ENCODE measurements at regions not wholly inside any gene's neighbourhood (a gene's known extent, or its start where the extent isn't known, plus 50 kb on each side); places are given as distances from the start of the nearest gene placed in this dataset.

DNA sequence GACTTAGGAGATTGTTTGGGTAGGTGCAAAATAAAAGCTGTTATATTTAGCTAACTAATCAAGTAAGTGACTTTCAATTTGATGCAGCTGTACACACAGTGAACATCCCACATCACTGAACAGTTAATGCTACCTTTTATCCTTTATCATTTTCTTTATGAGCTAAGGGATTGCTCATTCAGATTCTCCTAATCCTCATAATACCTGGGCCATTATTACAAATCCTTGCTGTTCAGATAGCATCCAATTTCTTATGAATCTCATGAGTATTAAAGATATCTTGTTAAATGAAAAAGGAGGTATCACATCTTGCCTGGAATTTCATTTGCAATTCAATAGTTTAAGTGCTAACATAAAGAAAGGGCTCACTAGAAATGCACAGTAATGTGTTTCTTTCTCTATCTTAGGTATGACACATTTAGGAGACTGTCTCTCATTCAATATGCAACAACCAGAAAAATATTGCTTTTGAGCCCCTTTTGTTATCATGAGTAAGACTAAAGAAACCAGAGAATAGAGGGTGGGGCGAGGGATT is 918.5 kb downstream of the CBLN2 start:
- DNase-seq (ENCODE audit: low read depth), result no peak
- TF ChIP-seq, protein P1, sequence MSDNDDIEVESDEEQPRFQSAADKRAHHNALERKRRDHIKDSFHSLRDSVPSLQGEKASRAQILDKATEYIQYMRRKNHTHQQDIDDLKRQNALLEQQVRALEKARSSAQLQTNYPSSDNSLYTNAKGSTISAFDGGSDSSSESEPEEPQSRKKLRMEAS (IDR thresholded peaks at IDR 0.05; ENCODE audit: low read depth, low read length), result no peak
- TF ChIP-seq, protein P2, sequence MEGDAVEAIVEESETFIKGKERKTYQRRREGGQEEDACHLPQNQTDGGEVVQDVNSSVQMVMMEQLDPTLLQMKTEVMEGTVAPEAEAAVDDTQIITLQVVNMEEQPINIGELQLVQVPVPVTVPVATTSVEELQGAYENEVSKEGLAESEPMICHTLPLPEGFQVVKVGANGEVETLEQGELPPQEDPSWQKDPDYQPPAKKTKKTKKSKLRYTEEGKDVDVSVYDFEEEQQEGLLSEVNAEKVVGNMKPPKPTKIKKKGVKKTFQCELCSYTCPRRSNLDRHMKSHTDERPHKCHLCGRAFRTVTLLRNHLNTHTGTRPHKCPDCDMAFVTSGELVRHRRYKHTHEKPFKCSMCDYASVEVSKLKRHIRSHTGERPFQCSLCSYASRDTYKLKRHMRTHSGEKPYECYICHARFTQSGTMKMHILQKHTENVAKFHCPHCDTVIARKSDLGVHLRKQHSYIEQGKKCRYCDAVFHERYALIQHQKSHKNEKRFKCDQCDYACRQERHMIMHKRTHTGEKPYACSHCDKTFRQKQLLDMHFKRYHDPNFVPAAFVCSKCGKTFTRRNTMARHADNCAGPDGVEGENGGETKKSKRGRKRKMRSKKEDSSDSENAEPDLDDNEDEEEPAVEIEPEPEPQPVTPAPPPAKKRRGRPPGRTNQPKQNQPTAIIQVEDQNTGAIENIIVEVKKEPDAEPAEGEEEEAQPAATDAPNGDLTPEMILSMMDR (IDR thresholded peaks at IDR 0.05; ENCODE audit: low read depth, low read length), result no peak
- TF ChIP-seq POLR2A (IDR thresholded peaks at IDR 0.05; ENCODE audit: extremely low read depth, insufficient read length) (no peak), MYC (IDR thresholded peaks at IDR 0.05; ENCODE audit: low read depth, low read length) (no peak)
- no peak overlapping the region for H3K4me3 ChIP-seq (ENCODE audit: low read depth, low read length)

DNA sequence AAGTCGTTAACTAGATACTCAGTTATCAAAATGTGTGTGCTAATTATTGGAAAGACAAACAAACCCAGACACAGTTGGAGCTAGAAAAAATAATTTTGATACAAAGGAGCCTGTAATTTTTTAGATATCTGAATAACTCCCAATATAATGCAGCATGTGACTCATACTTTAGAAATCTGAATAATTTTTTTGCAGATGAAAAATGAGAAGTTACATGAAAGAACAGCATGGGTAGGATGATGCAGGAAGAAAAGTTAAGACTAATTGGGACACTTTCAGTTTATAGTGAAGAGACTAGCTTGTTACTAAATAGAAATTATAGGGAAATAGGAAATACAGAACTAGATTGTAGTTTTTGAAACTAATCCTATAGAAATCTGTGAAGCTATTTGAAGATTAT is 945.8 kb downstream of the CBLN2 start:
- no peak for DNase-seq (ENCODE audit: low read depth)
- H3K4me3 ChIP-seq (ENCODE audit: low read depth, low read length), result no peak overlapping the region
- TF ChIP-seq, protein P1 (IDR thresholded peaks at IDR 0.05; ENCODE audit: low read depth, low read length), result no peak
- TF ChIP-seq, protein P2 (IDR thresholded peaks at IDR 0.05; ENCODE audit: low read depth, low read length), result no peak
- TF ChIP-seq MYC (IDR thresholded peaks at IDR 0.05; ENCODE audit: low read depth, low read length), result no peak
- TF ChIP-seq POLR2A (IDR thresholded peaks at IDR 0.05; ENCODE audit: extremely low read depth, insufficient read length), result no peak

DNA sequence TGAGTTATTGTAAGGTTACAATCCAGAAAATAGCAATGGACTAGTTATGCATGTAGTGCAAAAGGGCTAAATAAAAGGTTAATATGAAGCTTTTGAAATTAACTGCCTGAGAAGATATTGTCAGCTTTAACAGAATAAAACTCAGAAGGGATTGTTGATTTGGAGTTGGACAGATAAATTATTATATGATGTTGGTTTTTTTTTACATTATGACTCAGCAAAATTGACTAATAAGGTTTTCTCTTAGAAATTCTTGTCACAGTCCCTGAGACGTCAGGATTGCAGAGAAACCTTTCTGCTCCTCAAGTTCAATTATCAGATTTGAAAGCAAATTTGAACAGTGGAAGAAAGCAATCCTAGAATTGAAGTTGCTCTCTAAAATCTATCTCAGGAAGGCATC is 946.9 kb downstream of the CBLN2 start:
- TF ChIP-seq POLR2A (IDR thresholded peaks at IDR 0.05; ENCODE audit: extremely low read depth, insufficient read length), result no peak
- TF ChIP-seq, protein P1 (IDR thresholded peaks at IDR 0.05; ENCODE audit: low read depth, low read length), result no peak
- no peak for TF ChIP-seq MYC (IDR thresholded peaks at IDR 0.05; ENCODE audit: low read depth, low read length)
- TF ChIP-seq, protein P2 (IDR thresholded peaks at IDR 0.05; ENCODE audit: low read depth, low read length), result no peak
- no peak overlapping the region for H3K4me3 ChIP-seq (ENCODE audit: low read depth, low read length)
- DNase-seq (ENCODE audit: low read depth), result no peak

DNA sequence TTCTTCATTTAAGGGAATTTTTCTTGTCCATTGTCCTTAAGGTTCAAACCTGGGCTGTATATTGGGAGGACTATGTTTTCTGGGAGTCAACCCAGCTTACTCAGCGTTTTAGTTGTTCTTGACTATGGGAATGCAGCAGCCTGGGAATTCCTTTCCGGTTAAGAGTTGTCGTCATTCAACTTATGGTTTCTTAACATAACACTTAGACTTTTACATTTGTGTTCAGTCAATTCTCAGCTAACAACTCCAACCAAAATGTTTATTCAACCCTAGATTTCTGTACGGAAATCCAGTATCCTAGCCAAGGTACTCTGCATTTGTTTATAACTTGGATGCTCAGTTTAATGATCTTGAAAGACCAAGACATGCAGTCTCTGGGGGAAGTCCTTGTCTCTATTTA is 960.9 kb downstream of the CBLN2 start:
- DNase-seq (ENCODE audit: low read depth), result no peak
- no peak overlapping the region for H3K4me3 ChIP-seq (ENCODE audit: low read depth, low read length)
- TF ChIP-seq, protein P1 (IDR thresholded peaks at IDR 0.05; ENCODE audit: low read depth, low read length), result no peak
- TF ChIP-seq MYC (IDR thresholded peaks at IDR 0.05; ENCODE audit: low read depth, low read length) (no peak), POLR2A (IDR thresholded peaks at IDR 0.05; ENCODE audit: extremely low read depth, insufficient read length) (no peak)
- TF ChIP-seq, protein P2 (IDR thresholded peaks at IDR 0.05; ENCODE audit: low read depth, low read length), result no peak

DNA sequence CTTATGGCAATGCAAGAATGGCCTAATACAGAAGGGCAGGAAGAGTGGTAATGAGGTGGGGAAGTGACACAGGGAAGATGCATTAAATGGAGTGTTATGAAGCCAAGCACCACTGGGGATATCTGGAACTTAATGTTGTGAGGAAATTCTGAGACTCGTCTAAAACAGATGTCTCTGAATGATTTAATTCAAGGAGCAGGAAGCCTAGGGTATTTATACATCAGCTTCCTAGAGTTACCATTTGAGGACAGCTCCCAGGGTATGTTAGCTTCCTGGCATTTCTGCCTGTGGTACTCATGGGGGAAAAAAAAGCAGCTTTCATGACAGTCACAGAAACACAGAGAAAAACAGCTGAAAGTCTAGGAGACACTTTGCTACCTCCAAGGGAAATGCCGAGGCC is 989.5 kb downstream of the CBLN2 start:
- DNase-seq (ENCODE audit: low read depth), result no peak
- no peak overlapping the region for H3K4me3 ChIP-seq (ENCODE audit: low read depth, low read length)
- TF ChIP-seq, protein P1 (IDR thresholded peaks at IDR 0.05; ENCODE audit: low read depth, low read length), result no peak
- TF ChIP-seq, protein P2 (IDR thresholded peaks at IDR 0.05; ENCODE audit: low read depth, low read length), result no peak
- no peak for TF ChIP-seq MYC (IDR thresholded peaks at IDR 0.05; ENCODE audit: low read depth, low read length)
- no peak for TF ChIP-seq POLR2A (IDR thresholded peaks at IDR 0.05; ENCODE audit: extremely low read depth, insufficient read length)

All from NB4 (cell line).